Right atrium auricular region (tissue), 2 donors: ENCODE measurements at regions not wholly inside any gene's neighbourhood (a gene's known extent, or its start where the extent isn't known, plus 50 kb on each side); places are given as distances from the start of the nearest gene placed in this dataset.
A peak's percentile ranks its signal among the peaks of the same experiment; 100 is the strongest.

Experiments
- DNase-seq: peaks from one replicate; pipeline ENCODE4 v3.0.0-alpha.2; 2019; ENCODE audit warnings: low spot score
- H3K27ac ChIP-seq, 2 donors: fragments of 200-600 bp; sonication (generic); 1 replicate in 1 of 2; 2 replicates in 1 of 2; pipeline ENCODE4 v1.5.1; 2016 to 2019
- H3K27me3 ChIP-seq, 2 donors: fragments of 200-600 bp; sonication (generic); one replicate each; pipeline versions ENCODE4 v1.5.1 to v1.6.0; 2017 to 2019
- H3K36me3 ChIP-seq: fragments of 200-600 bp; sonication (generic); one replicate; pipeline ENCODE4 v1.5.1; 2016
- H3K4me1 ChIP-seq, 2 donors: fragments of 200-600 bp; sonication (generic); one replicate each; pipeline versions ENCODE4 v1.5.1 to v1.6.0; 2017 to 2019
- H3K4me3 ChIP-seq, 2 donors: fragments of 200-600 bp; sonication (generic); 1 replicate in 1 of 2; 2 replicates in 1 of 2; pipeline ENCODE4 v1.5.1; 2017 to 2019; ENCODE audit warnings: mild to moderate bottlenecking in 1 of 2, moderate library complexity in 1 of 2
- H3K9me3 ChIP-seq, 2 donors: fragments of 200-600 bp; sonication (generic); one replicate each; pipeline ENCODE4 v1.5.1; 2019
- CTCF ChIP-seq, 2 donors: fragments of 200-600 bp; sonication (generic); IDR thresholded peaks; one replicate each; pipeline ENCODE4 v1.5.1; 2019; ENCODE audit warnings: antibody characterized with exemption in 2 of 2

GRCh38 chr4:54819034-54819433 lies 161.3 kb downstream of the KIT start:
- no peak for TF ChIP-seq CTCF (IDR thresholded peaks at IDR 0.05)
- Histone ChIP-seq H3K9me3 (peaks cover 0 to 5% of the 10 kb centered on the region in 2 donors), H3K27me3 (no peaks in the 10 kb centered on the region), H3K36me3 (no peaks in the 10 kb centered on the region), H3K4me3 (no peak overlapping the region), H3K4me1 (no peaks in the 10 kb centered on the region), H3K27ac (no peak overlapping the region)
- no peak for DNase-seq

- no peak for DNase-seq
- no peak for TF ChIP-seq CTCF (IDR thresholded peaks at IDR 0.05)
- H3K27ac ChIP-seq, result no peak overlapping the region
- H3K36me3 ChIP-seq, result no peaks in the 10 kb centered on the region
- no peaks in the 10 kb centered on the region for H3K27me3 ChIP-seq
- H3K4me3 ChIP-seq, result no peak overlapping the region
- H3K4me1 ChIP-seq, result no peaks in the 10 kb centered on the region
- peaks cover 0 to 5% of the 10 kb centered on the region in 2 donors for H3K9me3 ChIP-seq
These were observed 160.7 kb downstream of the KIT start for GRCh38 chr4:54818481-54818880.

- TF ChIP-seq CTCF (IDR thresholded peaks at IDR 0.05), result no peak
- H3K36me3 ChIP-seq, result no peaks in the 10 kb centered on the region
These were observed 155.9 kb downstream of the KIT start for GRCh38 chr4:54813674-54814073.

GRCh38 chr4:54806351-54806750 lies 148.6 kb downstream of the KIT start:
- no peak overlapping the region for H3K27ac ChIP-seq
- H3K4me1 ChIP-seq, result no peaks in the 10 kb centered on the region
- no peak for TF ChIP-seq CTCF (IDR thresholded peaks at IDR 0.05)
- no peak for DNase-seq
- no peak overlapping the region for H3K4me3 ChIP-seq
- no peaks in the 10 kb centered on the region for H3K27me3 ChIP-seq
- no peaks in the 10 kb centered on the region for H3K36me3 ChIP-seq
- H3K9me3 ChIP-seq, result peaks cover 0 to 5% of the 10 kb centered on the region in 2 donors

More at GRCh38 chr4:54813674-54814073, 155.9 kb downstream of the KIT start:
- peaks cover 0 to 11% of the 10 kb centered on the region in 2 donors for H3K9me3 ChIP-seq
- DNase-seq, result no peak
- H3K27ac ChIP-seq, result no peak overlapping the region
- H3K4me3 ChIP-seq, result no peak overlapping the region
- H3K4me1 ChIP-seq, result no peaks in the 10 kb centered on the region
- no peaks in the 10 kb centered on the region for H3K27me3 ChIP-seq

GRCh38 chr4:54802336-54802735 lies 144.6 kb downstream of the KIT start:
- Histone ChIP-seq H3K36me3 (no peaks in the 10 kb centered on the region), H3K27ac (no peak overlapping the region), H3K27me3 (no peaks in the 10 kb centered on the region), H3K9me3 (peaks cover 0 to 4% of the 10 kb centered on the region in 2 donors), H3K4me3 (no peak overlapping the region), H3K4me1 (no peaks in the 10 kb centered on the region)
- no peak for TF ChIP-seq CTCF (IDR thresholded peaks at IDR 0.05)
- no peak for DNase-seq

GRCh38 chr4:54800831-54801530 lies 143.2 kb downstream of the KIT start:
- Histone ChIP-seq H3K27ac (peak overlapping the region in 1 of 2 donors; percentile 45), H3K27me3 (no peaks in the 10 kb centered on the region), H3K4me3 (no peak overlapping the region), H3K4me1 (no peaks in the 10 kb centered on the region), H3K36me3 (no peaks in the 10 kb centered on the region), H3K9me3 (no peaks in the 10 kb centered on the region)
- no peak for TF ChIP-seq CTCF (IDR thresholded peaks at IDR 0.05)
- DNase-seq, result no peak
